GM23338 (cell line): ENCODE measurements at regions not wholly inside any gene's neighbourhood (a gene's known extent, or its start where the extent isn't known, plus 50 kb on each side); places are given as distances from the start of the nearest gene placed in this dataset.

Experiments used
- ATAC-seq: fragments of 200-7000 bp; cut with Tn5 transposase; 3 replicates; pipeline ENCODE4 v1.9.1; 2020
- DNase-seq: peaks from one replicate; pipeline ENCODE4 v3.0.0-alpha.2; 2015; ENCODE audit warnings: low spot score
- H2AFZ ChIP-seq: fragments of 200-600 bp; sonication (generic); 2 replicates; pipeline ENCODE4 v1.8.0; 2016; ENCODE audit warnings: antibody characterized with exemption, mild to moderate bottlenecking, moderate library complexity
- H3F3A ChIP-seq: fragments of 200-600 bp; sonication (generic); replicated peaks from 2 replicates; pipeline ENCODE4 v1.8.0; 2017; ENCODE audit warnings: antibody characterized with exemption, mixed run types, low read depth
- H3K27ac ChIP-seq: fragments of 200-600 bp; sonication (generic); 2 replicates; pipeline ENCODE4 v1.6.1; 2016; ENCODE audit warnings: low read depth
- H3K27me3 ChIP-seq: fragments of 200-600 bp; sonication (generic); 2 replicates; pipeline ENCODE4 v1.8.0; 2016; ENCODE audit warnings: mild to moderate bottlenecking, mixed run types, moderate library complexity; ENCODE audit not compliant: insufficient read depth
- H3K36me3 ChIP-seq: fragments of 200-600 bp; sonication (generic); 2 replicates; pipeline ENCODE4 v1.8.0; 2016; ENCODE audit warnings: mild to moderate bottlenecking; ENCODE audit not compliant: insufficient read depth
- H3K4me1 ChIP-seq: fragments of 200-600 bp; sonication (generic); 2 replicates; pipeline ENCODE4 v1.8.0; 2016; ENCODE audit warnings: mild to moderate bottlenecking, moderate library complexity; ENCODE audit not compliant: insufficient read depth
- H3K4me2 ChIP-seq: fragments of 200-600 bp; sonication (generic); 2 replicates; pipeline ENCODE4 v1.7.1; 2017; ENCODE audit warnings: mixed run types
- H3K4me3 ChIP-seq: fragments of 200-600 bp; sonication (generic); 2 replicates; pipeline ENCODE4 v1.6.1; 2016; ENCODE audit warnings: mixed run types
- H3K79me2 ChIP-seq: fragments of 200-600 bp; sonication (generic); replicated peaks from 2 replicates; pipeline ENCODE4 v1.8.0; 2017; ENCODE audit warnings: mild to moderate bottlenecking; ENCODE audit not compliant: insufficient read depth
- H3K9me2 ChIP-seq: fragments of 200-600 bp; sonication (generic); 2 replicates; pipeline ENCODE4 v1.8.0; 2017; ENCODE audit not compliant: insufficient read depth
- H4K20me1 ChIP-seq: fragments of 200-600 bp; sonication (generic); replicated peaks from 2 replicates; pipeline ENCODE4 v1.8.0; 2017; ENCODE audit warnings: mild to moderate bottlenecking; ENCODE audit not compliant: insufficient read depth
- H3K27ac Mint-ChIP-seq: 2 replicates; pipeline ENCODE4 v1.8.0; 2020; ENCODE audit warnings: inconsistent platforms, mild to moderate bottlenecking, moderate library complexity, mixed read lengths
- H3K27me3 Mint-ChIP-seq: 3 replicates; pipeline ENCODE4 v1.8.0; 2022; ENCODE audit warnings: low read depth, mild to moderate bottlenecking, moderate library complexity, mixed read lengths, inconsistent platforms; ENCODE audit not compliant: insufficient read depth, poor library complexity
- H3K36me3 Mint-ChIP-seq: 3 replicates; pipeline ENCODE4 v1.8.0; 2021; ENCODE audit warnings: low read depth, mild to moderate bottlenecking, inconsistent platforms, moderate library complexity, mixed read lengths
- H3K4me1 Mint-ChIP-seq: 3 replicates; pipeline ENCODE4 v1.8.0; 2020; ENCODE audit warnings: mild to moderate bottlenecking, inconsistent platforms, mixed read lengths
- H3K4me3 Mint-ChIP-seq: 3 replicates; pipeline ENCODE4 v1.8.0; 2021; ENCODE audit warnings: moderate library complexity, mild to moderate bottlenecking, inconsistent platforms, mixed read lengths
- H3K9me3 Mint-ChIP-seq: 3 replicates; pipeline ENCODE4 v1.8.0; 2020; ENCODE audit warnings: moderate library complexity, mild to moderate bottlenecking, inconsistent platforms, mixed read lengths
- CREB1 ChIP-seq: fragments of 250-450 bp; sonication (Bioruptor Pico); IDR thresholded peaks from 2 replicates; pipeline ENCODE4 v1.5.0; 2020; ENCODE audit warnings: low read depth, mild to moderate bottlenecking, moderate library complexity
- CTCF ChIP-seq, 2 experiments: fragments of 200-600 bp in 1 of 2; sonication (generic) in 1 of 2; conservative IDR thresholded peaks; 2 replicates each; pipeline versions ENCODE4 v1.5.1 to v1.6.1; 2016 to 2017; ENCODE audit warnings: antibody characterized with exemption in 2 of 2, low read depth in 2 of 2, mild to moderate bottlenecking in 2 of 2, moderate library complexity in 1 of 2
- EZH2 ChIP-seq: fragments of 200-600 bp; sonication (generic); IDR thresholded peaks from one replicate; pipeline ENCODE4 v1.8.0; 2017; ENCODE audit warnings: antibody characterized with exemption, mild to moderate bottlenecking, low read depth; ENCODE audit not compliant: unreplicated experiment
- EZH2phosphoT487 ChIP-seq: fragments of 200-600 bp; sonication (generic); IDR thresholded peaks from one replicate; pipeline ENCODE4 v1.8.1; 2018; ENCODE audit warnings: antibody characterized with exemption; ENCODE audit not compliant: unreplicated experiment
- JUNB ChIP-seq: IDR thresholded peaks from one replicate; pipeline ENCODE4 v1.6.1; 2016; ENCODE audit warnings: antibody characterized with exemption; ENCODE audit not compliant: unreplicated experiment
- NANOG ChIP-seq: IDR thresholded peaks from 2 replicates; pipeline ENCODE4 v1.6.1; 2016; ENCODE audit warnings: antibody characterized with exemption, borderline replicate concordance
- POLR2AphosphoS5 ChIP-seq: IDR thresholded peaks from 2 replicates; pipeline ENCODE4 v1.6.1; 2016; ENCODE audit warnings: antibody characterized with exemption, low read depth
- STAT1 ChIP-seq: IDR thresholded peaks from one replicate; pipeline ENCODE4 v1.6.1; 2016; ENCODE audit warnings: antibody characterized with exemption; ENCODE audit not compliant: unreplicated experiment
- ZNF114 ChIP-seq: fragments of 250-450 bp; sonication (Bioruptor Pico); IDR thresholded peaks from 2 replicates; pipeline ENCODE4 v1.5.0; 2020; ENCODE audit warnings: mild to moderate bottlenecking, moderate library complexity
- ZNF331 ChIP-seq: fragments of 250-450 bp; sonication (Bioruptor Pico); IDR thresholded peaks from 2 replicates; pipeline ENCODE4 v1.5.0; 2020; ENCODE audit warnings: low read depth, mild to moderate bottlenecking, moderate library complexity
- TF ChIP-seq, protein P1 (sequence below): IDR thresholded peaks from one replicate; pipeline ENCODE4 v1.6.1; 2018; ENCODE audit warnings: antibody characterized with exemption; ENCODE audit not compliant: unreplicated experiment
- TF ChIP-seq, protein P2 (sequence below): fragments of 250-450 bp; sonication (Bioruptor Pico); IDR thresholded peaks from 2 replicates; pipeline ENCODE4 v1.5.0; 2020; ENCODE audit warnings: mild to moderate bottlenecking, moderate library complexity
- TF ChIP-seq, protein P3 (sequence below): IDR thresholded peaks from 2 replicates; pipeline ENCODE4 v1.6.1; 2016; ENCODE audit warnings: antibody characterized with exemption

DNA sequence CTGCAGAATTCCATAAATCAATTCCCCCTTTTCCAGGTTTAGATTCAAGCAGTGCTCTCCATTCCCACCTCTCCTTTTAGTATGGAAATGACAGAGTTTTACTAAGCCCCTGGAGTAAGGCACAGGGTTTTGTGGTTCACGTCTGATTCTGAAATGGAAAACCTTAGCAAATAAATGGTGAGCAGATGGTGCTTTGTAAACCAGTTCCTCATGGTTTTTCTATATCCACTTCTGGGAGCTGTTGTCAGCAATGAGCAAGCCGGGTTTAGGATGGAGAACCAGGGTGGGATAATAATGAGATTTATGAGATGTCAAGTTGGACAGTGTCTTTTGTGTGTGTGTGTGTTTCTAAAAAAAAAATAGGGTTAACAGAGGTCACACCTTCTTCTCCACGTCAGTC is 113.8 kb upstream of the RBPJ start:
- no peak overlapping the region for H3K4me3 ChIP-seq
- ATAC-seq = no peak
- no peaks in the 10 kb centered on the region for H3K79me2 ChIP-seq
- Mint-ChIP-seq H3K27me3 (peaks cover 4% of the 10 kb centered on the region), H3K4me1 (peaks cover 14% of the 10 kb centered on the region; the same call in 2 of the 3 replicates), H3K9me3 (no peaks in the 10 kb centered on the region; the same call in 2 of the 3 replicates), H3K36me3 (no peaks in the 10 kb centered on the region), H3K27ac (no peak overlapping the region), H3K4me3 (no peak overlapping the region)
- peaks cover 14% of the 10 kb centered on the region for H3K4me1 ChIP-seq
- H3K27ac ChIP-seq = no peak overlapping the region
- H3K4me2 ChIP-seq = no peak overlapping the region
- no peak for TF ChIP-seq STAT1
- TF ChIP-seq, protein P1, sequence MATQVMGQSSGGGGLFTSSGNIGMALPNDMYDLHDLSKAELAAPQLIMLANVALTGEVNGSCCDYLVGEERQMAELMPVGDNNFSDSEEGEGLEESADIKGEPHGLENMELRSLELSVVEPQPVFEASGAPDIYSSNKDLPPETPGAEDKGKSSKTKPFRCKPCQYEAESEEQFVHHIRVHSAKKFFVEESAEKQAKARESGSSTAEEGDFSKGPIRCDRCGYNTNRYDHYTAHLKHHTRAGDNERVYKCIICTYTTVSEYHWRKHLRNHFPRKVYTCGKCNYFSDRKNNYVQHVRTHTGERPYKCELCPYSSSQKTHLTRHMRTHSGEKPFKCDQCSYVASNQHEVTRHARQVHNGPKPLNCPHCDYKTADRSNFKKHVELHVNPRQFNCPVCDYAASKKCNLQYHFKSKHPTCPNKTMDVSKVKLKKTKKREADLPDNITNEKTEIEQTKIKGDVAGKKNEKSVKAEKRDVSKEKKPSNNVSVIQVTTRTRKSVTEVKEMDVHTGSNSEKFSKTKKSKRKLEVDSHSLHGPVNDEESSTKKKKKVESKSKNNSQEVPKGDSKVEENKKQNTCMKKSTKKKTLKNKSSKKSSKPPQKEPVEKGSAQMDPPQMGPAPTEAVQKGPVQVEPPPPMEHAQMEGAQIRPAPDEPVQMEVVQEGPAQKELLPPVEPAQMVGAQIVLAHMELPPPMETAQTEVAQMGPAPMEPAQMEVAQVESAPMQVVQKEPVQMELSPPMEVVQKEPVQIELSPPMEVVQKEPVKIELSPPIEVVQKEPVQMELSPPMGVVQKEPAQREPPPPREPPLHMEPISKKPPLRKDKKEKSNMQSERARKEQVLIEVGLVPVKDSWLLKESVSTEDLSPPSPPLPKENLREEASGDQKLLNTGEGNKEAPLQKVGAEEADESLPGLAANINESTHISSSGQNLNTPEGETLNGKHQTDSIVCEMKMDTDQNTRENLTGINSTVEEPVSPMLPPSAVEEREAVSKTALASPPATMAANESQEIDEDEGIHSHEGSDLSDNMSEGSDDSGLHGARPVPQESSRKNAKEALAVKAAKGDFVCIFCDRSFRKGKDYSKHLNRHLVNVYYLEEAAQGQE = no peak
- TF ChIP-seq ZNF114 (CRISPR knock-in tag) = no peak
- no peak for TF ChIP-seq CTCF (conservative IDR thresholded peaks at IDR 0.05; ENCODE audit: low read depth in 2 of 2)
- TF ChIP-seq, protein P2, sequence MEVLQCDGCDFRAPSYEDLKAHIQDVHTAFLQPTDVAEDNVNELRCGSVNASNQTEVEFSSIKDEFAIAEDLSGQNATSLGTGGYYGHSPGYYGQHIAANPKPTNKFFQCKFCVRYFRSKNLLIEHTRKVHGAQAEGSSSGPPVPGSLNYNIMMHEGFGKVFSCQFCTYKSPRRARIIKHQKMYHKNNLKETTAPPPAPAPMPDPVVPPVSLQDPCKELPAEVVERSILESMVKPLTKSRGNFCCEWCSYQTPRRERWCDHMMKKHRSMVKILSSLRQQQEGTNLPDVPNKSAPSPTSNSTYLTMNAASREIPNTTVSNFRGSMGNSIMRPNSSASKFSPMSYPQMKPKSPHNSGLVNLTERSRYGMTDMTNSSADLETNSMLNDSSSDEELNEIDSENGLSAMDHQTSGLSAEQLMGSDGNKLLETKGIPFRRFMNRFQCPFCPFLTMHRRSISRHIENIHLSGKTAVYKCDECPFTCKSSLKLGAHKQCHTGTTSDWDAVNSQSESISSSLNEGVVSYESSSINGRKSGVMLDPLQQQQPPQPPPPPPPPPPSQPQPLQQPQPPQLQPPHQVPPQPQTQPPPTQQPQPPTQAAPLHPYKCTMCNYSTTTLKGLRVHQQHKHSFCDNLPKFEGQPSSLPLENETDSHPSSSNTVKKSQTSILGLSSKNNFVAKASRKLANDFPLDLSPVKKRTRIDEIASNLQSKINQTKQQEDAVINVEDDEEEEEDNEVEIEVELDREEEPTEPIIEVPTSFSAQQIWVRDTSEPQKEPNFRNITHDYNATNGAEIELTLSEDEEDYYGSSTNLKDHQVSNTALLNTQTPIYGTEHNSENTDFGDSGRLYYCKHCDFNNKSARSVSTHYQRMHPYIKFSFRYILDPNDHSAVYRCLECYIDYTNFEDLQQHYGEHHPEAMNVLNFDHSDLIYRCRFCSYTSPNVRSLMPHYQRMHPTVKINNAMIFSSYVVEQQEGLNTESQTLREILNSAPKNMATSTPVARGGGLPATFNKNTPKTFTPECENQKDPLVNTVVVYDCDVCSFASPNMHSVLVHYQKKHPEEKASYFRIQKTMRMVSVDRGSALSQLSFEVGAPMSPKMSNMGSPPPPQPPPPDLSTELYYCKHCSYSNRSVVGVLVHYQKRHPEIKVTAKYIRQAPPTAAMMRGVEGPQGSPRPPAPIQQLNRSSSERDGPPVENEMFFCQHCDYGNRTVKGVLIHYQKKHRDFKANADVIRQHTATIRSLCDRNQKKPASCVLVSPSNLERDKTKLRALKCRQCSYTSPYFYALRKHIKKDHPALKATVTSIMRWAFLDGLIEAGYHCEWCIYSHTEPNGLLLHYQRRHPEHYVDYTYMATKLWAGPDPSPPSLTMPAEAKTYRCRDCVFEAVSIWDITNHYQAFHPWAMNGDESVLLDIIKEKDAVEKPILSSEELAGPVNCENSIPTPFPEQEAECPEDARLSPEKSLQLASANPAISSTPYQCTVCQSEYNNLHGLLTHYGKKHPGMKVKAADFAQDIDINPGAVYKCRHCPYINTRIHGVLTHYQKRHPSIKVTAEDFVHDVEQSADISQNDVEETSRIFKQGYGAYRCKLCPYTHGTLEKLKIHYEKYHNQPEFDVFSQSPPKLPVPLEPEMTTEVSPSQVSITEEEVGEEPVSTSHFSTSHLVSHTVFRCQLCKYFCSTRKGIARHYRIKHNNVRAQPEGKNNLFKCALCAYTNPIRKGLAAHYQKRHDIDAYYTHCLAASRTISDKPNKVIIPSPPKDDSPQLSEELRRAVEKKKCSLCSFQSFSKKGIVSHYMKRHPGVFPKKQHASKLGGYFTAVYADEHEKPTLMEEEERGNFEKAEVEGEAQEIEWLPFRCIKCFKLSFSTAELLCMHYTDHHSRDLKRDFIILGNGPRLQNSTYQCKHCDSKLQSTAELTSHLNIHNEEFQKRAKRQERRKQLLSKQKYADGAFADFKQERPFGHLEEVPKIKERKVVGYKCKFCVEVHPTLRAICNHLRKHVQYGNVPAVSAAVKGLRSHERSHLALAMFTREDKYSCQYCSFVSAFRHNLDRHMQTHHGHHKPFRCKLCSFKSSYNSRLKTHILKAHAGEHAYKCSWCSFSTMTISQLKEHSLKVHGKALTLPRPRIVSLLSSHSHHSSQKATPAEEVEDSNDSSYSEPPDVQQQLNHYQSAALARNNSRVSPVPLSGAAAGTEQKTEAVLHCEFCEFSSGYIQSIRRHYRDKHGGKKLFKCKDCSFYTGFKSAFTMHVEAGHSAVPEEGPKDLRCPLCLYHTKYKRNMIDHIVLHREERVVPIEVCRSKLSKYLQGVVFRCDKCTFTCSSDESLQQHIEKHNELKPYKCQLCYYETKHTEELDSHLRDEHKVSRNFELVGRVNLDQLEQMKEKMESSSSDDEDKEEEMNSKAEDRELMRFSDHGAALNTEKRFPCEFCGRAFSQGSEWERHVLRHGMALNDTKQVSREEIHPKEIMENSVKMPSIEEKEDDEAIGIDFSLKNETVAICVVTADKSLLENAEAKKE (CRISPR knock-in tag) = no peak
- no peak for TF ChIP-seq JUNB
- no peak for TF ChIP-seq EZH2
- TF ChIP-seq ZNF331 (CRISPR knock-in tag) = no peak
- TF ChIP-seq POLR2AphosphoS5 = no peak
- TF ChIP-seq EZH2phosphoT487 = no peak
- TF ChIP-seq, protein P3, sequence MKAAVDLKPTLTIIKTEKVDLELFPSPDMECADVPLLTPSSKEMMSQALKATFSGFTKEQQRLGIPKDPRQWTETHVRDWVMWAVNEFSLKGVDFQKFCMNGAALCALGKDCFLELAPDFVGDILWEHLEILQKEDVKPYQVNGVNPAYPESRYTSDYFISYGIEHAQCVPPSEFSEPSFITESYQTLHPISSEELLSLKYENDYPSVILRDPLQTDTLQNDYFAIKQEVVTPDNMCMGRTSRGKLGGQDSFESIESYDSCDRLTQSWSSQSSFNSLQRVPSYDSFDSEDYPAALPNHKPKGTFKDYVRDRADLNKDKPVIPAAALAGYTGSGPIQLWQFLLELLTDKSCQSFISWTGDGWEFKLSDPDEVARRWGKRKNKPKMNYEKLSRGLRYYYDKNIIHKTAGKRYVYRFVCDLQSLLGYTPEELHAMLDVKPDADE = no peak
- TF ChIP-seq CREB1 (CRISPR knock-in tag) = no peak
- TF ChIP-seq NANOG = no peak
- H3F3A ChIP-seq = no peaks in the 10 kb centered on the region
- no peaks in the 10 kb centered on the region for H3K27me3 ChIP-seq
- no peaks in the 10 kb centered on the region for H3K36me3 ChIP-seq
- DNase-seq = no peak
- peak overlapping the region; percentile 83 for H2AFZ ChIP-seq
- no peaks in the 10 kb centered on the region for H3K9me2 ChIP-seq
- no peaks in the 10 kb centered on the region for H4K20me1 ChIP-seq
